ENCODE measurements at regions not wholly inside any gene's neighbourhood (a gene's known extent, or its start where the extent isn't known, plus 50 kb on each side); places are given as distances from the start of the nearest gene placed in this dataset.

GRCh38 chr7:119515214-119515613, 757.8 kb upstream of the KCND2 start:
- H3K27ac ChIP-seq (replicated peaks), result no peak overlapping the region
- DNase-seq (ENCODE audit: low read depth in 1 of 2, low spot score in 1 of 2), result no peak
- no peaks in the 10 kb centered on the region for H3K27me3 ChIP-seq (ENCODE audit: insufficient read depth, poor library complexity, severe bottlenecking)
- H3K4me3 ChIP-seq (replicated peaks; ENCODE audit: insufficient read depth, low read length), result no peak overlapping the region
- TF ChIP-seq CTCF (IDR thresholded peaks at IDR 0.05; ENCODE audit: insufficient read depth, low read length) (no peak), POLR2AphosphoS5 (IDR thresholded peaks at IDR 0.05; ENCODE audit: low read depth) (no peak), SPI1 (IDR thresholded peaks at IDR 0.05; ENCODE audit: borderline replicate concordance, low read depth) (no peak), REST (IDR thresholded peaks at IDR 0.05; ENCODE audit: insufficient replicate concordance, low read depth) (no peak), GABPA (IDR thresholded peaks at IDR 0.05; ENCODE audit: low read depth) (no peak)

- TF ChIP-seq REST (IDR thresholded peaks at IDR 0.05; ENCODE audit: insufficient replicate concordance, low read depth) (no peak), POLR2AphosphoS5 (IDR thresholded peaks at IDR 0.05; ENCODE audit: low read depth) (no peak), GABPA (IDR thresholded peaks at IDR 0.05; ENCODE audit: low read depth) (no peak), CTCF (IDR thresholded peaks at IDR 0.05; ENCODE audit: insufficient read depth, low read length) (no peak), SPI1 (IDR thresholded peaks at IDR 0.05; ENCODE audit: borderline replicate concordance, low read depth) (no peak)
- Histone ChIP-seq H3K27me3 (ENCODE audit: insufficient read depth, poor library complexity, severe bottlenecking) (no peaks in the 10 kb centered on the region), H3K4me3 (replicated peaks; ENCODE audit: insufficient read depth, low read length) (no peak overlapping the region), H3K27ac (replicated peaks) (no peak overlapping the region)
- DNase-seq (ENCODE audit: low read depth in 1 of 2, low spot score in 1 of 2), result no peak
Observed at GRCh38 chr7:119515962-119516361, 757.0 kb upstream of the KCND2 start.

- Histone ChIP-seq H3K27ac (replicated peaks) (no peak overlapping the region), H3K27me3 (ENCODE audit: insufficient read depth, poor library complexity, severe bottlenecking) (no peaks in the 10 kb centered on the region), H3K4me3 (replicated peaks; ENCODE audit: insufficient read depth, low read length) (no peak overlapping the region)
- no peak for DNase-seq (ENCODE audit: low read depth in 1 of 2, low spot score in 1 of 2)
- no peak for TF ChIP-seq POLR2AphosphoS5 (IDR thresholded peaks at IDR 0.05; ENCODE audit: low read depth)
Observed at GRCh38 chr7:119522263-119522662, 750.7 kb upstream of the KCND2 start.

- no peaks in the 10 kb centered on the region for H3K27me3 ChIP-seq (ENCODE audit: insufficient read depth, poor library complexity, severe bottlenecking)
- no peak overlapping the region for H3K27ac ChIP-seq (replicated peaks)
- DNase-seq (ENCODE audit: low read depth in 1 of 2, low spot score in 1 of 2), result no peak
- TF ChIP-seq CTCF (IDR thresholded peaks at IDR 0.05; ENCODE audit: insufficient read depth, low read length) (no peak), REST (IDR thresholded peaks at IDR 0.05; ENCODE audit: insufficient replicate concordance, low read depth) (no peak), GABPA (IDR thresholded peaks at IDR 0.05; ENCODE audit: low read depth) (no peak), SPI1 (IDR thresholded peaks at IDR 0.05; ENCODE audit: borderline replicate concordance, low read depth) (no peak), POLR2AphosphoS5 (IDR thresholded peaks at IDR 0.05; ENCODE audit: low read depth) (no peak)
- H3K4me3 ChIP-seq (replicated peaks; ENCODE audit: insufficient read depth, low read length), result no peak overlapping the region
Observed at GRCh38 chr7:119522698-119523097, 750.3 kb upstream of the KCND2 start.
